ENCODE measurements at regions not wholly inside any gene's neighbourhood (a gene's known extent, or its start where the extent isn't known, plus 50 kb on each side); places are given as distances from the start of the nearest gene placed in this dataset.
"Not testable (repeated sequence)": the region's sequence is repeated elsewhere in the genome, so short reads cannot be mapped to it uniquely, and the experiment has no call there.

DNA sequence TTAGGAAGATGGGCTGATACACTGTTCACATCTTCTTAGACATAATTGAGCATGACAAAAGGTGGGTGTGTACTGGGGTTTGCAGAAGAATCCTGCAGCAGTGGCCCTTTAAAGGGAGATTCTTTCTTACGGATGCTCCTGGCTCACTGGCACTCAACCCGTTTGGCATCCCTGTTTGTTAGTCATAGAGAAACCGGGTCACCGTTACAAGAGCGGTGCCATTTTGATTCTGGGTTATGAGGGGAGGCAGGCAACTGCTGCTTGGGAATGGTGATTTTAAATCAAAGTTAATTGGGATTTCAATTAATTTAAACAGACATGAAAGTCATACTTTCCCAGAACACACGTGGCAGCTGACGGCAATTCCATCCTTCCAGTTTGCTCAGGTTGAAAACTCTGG is 245.8 kb downstream of the AACS start:
- no peak for DNase-seq (ENCODE audit: low spot score)

- DNase-seq (ENCODE audit: low spot score): no peak
Observed at GRCh38 chr12:125312471-125312870, 247.2 kb downstream of the AACS start.

DNA sequence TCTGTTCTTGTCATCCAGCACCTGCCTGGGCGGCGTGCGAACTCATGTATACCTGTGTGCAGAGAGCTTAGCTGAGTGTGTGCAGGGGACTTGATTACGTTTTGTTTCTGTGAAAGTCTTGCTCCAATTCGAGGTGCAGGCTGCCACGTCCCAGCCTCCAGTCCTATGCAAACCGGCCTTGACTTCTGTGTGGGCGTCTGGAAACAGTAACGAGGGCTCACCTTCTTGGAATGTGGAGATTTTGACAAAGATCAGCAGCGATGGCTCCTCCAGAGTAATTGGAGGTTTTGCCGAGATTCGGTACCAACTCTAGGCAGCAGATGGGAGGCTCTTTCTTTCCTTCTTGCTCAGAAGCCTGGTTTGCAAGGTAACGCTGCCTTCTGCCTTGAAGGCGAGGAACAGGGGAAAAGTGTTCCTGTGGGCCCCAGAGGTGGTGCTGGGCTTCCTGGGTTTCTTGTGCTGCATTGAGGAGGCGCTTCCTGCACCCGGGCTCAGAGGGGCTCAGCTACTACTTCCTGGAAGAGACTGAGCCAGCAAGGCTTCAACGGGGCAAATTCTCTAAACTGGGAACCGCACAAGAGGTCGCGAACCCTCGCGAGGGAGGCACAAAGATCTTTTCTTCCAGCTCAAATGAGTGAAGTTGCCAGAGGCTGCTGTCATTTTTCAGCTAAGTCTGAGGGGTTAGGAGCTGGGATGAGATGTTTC is 249.0 kb downstream of the AACS start:
- no peak for DNase-seq (ENCODE audit: low spot score)

DNA sequence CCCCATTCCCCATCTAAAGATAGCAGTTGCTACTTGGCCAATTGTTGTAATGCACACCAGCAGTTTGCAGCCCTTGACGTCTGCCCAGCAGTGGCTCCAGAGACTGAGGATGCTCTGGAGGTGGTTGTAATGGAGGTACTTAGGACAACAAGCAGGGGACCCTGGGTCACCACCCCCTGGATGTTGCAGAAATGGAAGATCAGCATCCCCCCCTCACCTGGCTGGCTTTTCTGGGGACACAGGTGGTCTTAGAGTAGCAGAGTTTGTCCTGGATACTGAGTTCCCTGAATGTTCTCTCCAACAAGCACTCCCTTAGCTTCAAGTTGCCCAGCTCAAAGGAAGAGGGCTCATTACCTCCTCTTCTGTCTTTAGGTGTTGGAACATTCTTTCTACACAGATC is 250.5 kb downstream of the AACS start:
- DNase-seq (ENCODE audit: low spot score): no peak

DNA sequence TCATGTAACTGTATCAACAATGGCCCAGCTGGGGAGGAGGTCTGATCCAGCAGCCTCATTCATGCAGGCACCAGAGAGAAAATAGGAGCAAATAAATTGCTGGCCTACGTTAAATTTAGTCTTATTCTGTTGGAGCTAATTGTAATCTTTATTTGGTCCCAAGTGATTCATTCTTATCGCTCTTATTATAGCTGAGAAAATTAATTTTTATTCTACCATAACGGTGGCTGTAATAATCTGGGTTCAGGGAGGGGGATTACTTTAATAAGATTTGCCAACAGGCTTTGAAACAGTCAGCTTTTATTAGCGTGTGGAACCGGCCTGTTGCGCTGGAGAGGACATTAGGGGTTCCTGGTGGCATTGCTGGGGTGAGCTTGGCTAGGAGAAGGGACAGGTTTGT is 254.9 kb downstream of the AACS start:
- no peak for DNase-seq (ENCODE audit: low spot score)

GRCh38 chr12:125324861-125325490 is 259.7 kb downstream of the AACS start:
- DNase-seq (ENCODE audit: low spot score): no peak

GRCh38 chr12:125329239-125330102 is 264.2 kb downstream of the AACS start:
- no peak for DNase-seq (ENCODE audit: low spot score)

DNA sequence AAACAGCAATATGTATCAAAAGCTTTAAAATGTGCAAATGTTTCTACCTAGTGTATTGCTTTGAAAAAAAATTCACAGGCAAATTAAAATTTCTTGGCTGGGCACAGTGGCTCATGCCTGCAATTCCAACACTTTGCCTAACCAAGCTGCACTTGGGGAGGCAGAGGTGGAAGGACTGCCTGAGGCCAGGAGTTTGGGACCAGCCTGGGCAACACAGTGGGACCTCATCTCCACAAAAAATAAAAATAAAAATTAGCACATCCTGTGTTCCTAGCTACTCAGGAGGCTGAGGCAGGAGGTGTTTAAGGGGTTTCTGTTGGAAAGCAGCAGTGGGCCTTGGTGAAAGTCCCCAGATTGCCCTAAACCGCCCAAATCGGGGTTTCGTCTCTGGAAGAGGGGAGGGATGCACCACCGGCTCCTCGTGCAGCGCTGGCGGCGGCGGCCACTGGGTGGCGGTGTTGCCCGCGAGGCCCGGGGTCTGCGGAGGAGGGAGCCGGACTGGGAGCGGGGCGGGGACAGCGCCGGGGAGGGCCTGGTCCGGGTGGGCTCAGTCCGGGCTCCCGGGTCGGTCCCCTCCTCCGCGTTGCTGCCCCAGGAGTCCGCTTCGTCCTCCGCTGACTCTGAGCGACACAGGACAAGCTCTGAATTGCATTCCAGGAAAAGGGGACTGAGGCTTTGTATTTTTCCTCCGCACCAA is 265.6 kb downstream of the AACS start:
- DNase-seq (ENCODE audit: low spot score): no peak

GRCh38 chr12:125331342-125332052 is 266.3 kb downstream of the AACS start:
- DNase-seq (ENCODE audit: low spot score): no peak

DNA sequence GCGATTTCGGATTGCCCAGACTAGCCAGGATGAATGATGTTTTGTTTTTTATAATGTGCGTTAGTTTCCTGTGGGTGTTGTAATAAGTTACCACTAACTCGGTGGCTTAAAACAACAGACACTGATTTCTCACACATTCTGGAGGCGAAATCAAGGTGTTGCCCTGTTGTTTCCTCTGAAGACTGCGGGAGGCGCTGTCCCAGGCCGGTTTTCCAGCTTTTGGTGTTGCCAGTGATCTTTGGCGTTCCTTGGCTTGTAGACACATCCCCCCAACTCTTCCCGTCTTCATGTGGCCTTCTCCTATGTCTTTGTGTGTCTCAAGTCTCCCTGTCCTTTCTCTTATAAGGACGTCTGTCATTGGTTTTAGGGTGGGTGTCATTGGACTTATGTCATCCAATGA is 267.7 kb downstream of the AACS start:
- no peak for DNase-seq (ENCODE audit: low spot score)

DNA sequence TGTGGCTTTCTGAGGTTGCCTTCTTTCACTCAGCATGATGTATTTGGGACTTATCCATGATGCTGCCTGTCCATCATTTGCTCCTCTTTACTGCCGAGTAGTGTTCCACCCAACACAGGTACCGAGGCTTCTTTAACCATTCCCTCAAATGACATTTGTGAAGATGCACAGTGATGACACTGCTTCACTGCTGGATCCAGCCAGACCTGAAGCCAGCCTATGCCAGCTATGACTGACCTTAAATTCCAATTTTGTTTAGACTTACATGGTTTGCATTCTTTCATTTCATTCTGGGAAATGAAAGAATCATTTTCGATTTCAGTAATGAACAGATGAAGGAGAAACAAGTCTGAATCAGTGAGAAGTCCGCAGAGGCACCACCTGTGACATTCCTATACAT is 271.0 kb downstream of the AACS start:
- DNase-seq (ENCODE audit: low spot score): no peak

DNA sequence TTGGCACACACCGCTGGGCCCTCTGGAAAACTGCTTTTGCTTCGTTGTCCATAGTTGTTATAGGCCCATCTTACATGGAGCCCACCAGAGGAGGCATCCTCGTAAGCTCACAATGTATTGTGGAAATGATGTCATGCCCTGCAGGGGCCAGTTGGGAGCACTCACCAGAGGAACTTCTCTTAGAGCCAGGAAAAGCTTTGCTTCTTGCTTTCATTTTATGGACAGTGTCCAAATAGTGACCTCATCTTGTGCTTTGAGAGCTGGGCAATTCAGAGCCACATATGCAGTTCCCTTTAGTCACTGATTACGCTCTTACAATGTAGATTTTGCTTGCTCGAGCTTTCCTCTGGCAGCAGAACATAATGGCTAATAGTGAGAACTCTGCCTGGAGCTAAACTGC is 275.6 kb downstream of the AACS start:
- no peak for DNase-seq (ENCODE audit: low spot score)

DNA sequence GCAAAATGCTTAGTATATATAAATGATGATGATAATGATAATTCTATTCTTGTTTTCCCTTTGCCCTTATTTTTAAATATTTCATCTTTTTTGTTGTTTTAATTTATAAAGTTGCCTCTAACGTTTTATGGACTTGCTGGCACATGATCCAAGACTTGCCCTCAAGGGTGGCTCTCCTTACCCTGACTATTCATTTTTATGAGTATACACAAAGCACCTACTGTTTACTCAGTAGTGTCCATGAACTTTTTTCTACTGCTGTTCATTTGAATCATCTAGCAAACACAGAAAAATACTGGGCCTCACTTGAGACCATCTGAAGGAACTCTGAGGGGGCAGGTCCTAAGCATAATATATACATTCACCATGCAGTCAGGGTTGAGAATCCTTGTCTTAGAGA is 276.2 kb downstream of the AACS start:
- no peak for DNase-seq (ENCODE audit: low spot score)

- no peak for DNase-seq (ENCODE audit: low spot score)
Observed at GRCh38 chr12:125343649-125344048, 278.4 kb downstream of the AACS start.

DNA sequence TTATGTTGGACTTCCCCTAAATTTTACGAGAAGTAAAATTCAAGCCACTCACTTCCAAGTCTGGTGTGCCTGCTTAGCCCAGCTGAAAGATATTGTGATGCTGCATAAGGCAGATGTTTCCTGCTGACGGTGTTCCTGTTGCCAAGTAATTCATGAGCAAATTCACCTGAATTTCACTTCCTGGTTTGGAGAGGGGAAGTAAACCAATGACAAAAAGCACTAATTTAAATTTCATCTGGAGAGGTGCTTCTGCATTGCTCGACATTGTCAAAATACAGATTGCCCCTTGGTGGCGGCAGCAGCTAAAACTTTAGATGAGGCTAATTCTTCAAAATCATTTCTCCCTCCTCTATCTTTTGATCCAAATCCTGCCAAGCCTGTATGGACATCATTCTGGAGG is 281.1 kb downstream of the AACS start:
- no peak for DNase-seq (ENCODE audit: low spot score)

DNA sequence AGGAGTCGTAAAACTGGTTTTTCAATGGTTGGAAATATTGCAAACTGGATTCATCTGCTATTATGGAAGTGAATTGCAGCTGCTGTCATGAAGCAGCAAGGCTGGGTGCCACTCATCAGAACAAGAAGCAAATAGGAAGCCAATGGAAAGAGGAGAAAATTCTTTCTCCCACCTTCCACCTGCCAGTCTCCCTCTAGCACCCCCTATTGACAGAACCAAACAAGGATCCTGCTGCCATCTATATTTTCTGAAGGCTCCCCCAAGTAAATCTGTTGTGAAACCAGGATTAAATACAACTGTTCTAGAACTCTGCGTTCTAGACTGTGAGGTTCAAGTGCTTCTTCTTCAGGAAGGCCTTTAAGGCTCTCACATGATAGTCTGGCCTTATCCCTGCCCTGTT is 286.6 kb downstream of the AACS start:
- DNase-seq (ENCODE audit: low spot score): no peak

DNA sequence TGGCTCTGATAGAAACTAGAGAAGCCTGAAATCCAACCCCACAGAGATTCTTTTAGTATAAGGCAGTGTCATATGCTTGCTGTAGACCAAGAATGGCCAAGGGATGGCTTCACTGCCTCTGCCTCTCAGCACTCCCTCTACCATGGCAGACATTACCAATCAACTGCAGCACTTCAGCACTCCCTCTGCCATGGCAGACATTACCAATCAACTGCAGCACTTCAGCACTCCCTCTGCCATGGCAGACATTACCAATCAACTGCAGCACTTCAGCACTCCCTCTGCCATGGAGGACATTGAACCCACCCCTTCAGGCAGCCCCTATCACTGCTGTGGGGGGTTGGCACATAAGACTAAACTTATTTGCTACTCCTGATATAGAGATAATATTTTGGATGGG is 287.8 kb downstream of the AACS start:
- not testable (repeated sequence) for DNase-seq (ENCODE audit: low spot score)

GRCh38 chr12:125353871-125354270 is 288.6 kb downstream of the AACS start:
- no peak for DNase-seq (ENCODE audit: low spot score)

DNA sequence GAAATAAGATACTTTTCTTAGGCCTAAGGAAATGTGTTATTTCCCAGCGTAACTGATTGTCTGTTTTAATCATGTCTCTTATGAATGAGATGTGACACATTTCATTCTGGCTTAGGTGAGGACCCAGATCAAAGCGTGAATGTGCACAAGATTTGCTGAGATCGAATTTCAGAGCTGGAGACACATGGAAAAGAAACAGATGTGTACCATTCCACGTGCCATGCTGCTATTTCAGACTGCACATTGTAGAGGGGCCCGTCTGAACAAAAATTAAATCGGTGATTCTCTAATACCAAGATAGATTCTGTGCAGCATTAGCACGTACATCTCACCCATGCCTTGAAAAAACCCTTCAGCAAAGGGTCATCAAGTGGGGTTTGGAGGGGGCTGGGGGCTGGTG is 290.4 kb downstream of the AACS start:
- no peak for DNase-seq (ENCODE audit: low spot score)

DNA sequence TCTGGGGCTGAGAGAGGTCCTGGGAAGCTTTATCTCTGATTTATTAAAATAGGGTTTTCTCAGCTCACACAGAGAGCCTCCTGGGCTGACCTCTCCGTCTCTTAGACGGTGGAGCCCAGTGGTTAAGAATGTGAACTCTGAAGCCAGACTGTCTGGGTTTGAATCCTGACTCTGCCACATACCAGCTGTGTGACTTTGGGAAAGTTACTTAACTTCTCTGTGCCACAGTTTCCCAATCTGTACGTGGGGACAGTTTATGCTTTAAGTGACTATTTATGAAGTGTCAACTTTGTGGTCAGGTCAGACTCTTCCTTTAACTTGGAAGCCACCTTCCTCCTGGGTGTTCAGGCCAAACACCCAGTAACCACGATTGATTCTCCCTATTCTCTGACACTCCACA is 290.9 kb downstream of the AACS start:
- no peak for DNase-seq (ENCODE audit: low spot score)

DNA sequence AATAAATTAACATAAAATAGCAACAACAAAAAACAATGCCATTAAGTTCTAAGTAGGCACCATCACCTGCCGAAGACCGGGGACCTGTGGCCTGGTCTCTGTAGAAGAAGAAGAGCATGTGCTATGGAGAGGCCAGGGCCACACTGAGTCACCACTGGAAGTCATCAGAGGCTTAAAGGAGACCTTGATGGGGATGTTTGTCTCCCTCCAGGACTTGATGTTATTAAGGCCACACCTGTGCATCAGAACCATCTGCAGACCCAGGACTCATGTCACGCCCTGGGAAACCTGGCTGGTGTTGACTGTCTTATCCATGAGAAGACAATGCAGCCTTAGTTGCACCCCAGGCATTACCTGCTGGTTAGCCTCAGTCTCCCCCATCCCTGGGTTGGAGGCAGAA is 292.3 kb downstream of the AACS start:
- no peak for DNase-seq (ENCODE audit: low spot score)

- DNase-seq (ENCODE audit: low spot score): no peak
Observed at GRCh38 chr12:125360540-125360939, 295.3 kb downstream of the AACS start.

All from hematopoietic multipotent progenitor cell treated with erythropoietin and hydrocortisone succinate and interleukin-3 and kit ligand, for 17 days (in vitro differentiated cells).